ENCODE measurements at regions not wholly inside any gene's neighbourhood (a gene's known extent, or its start where the extent isn't known, plus 50 kb on each side); places are given as distances from the start of the nearest gene placed in this dataset.

- H2AFZ ChIP-seq (ENCODE audit: low read depth, low read length), result no peak overlapping the region
- H2AK5ac ChIP-seq (ENCODE audit: low read length, severe bottlenecking), result no peak overlapping the region
- 66% methylated on average over 11 of the region's 11 CpGs for WGBS
- H3K9me3 ChIP-seq (ENCODE audit: control insufficient read depth, low read length), result no peaks in the 10 kb centered on the region
- H4K91ac ChIP-seq (ENCODE audit: low read length), result no peak overlapping the region
- H3K9ac ChIP-seq (ENCODE audit: low read length), result no peak overlapping the region
- DNase-seq, result no peak
- no peaks in the 10 kb centered on the region for H3K79me1 ChIP-seq (replicated peaks; ENCODE audit: low read length, poor library complexity, severe bottlenecking)
- no peak overlapping the region for H3K4me2 ChIP-seq (ENCODE audit: low read length, poor library complexity, severe bottlenecking)
- H2BK5ac ChIP-seq (ENCODE audit: low read depth, low read length, poor library complexity, severe bottlenecking), result no peak overlapping the region
- H3K4me3 ChIP-seq (ENCODE audit: insufficient read depth in 1 of 2, low read depth in 1 of 2, low read length in 2 of 2), result no peak overlapping the region
- no peak overlapping the region for H4K8ac ChIP-seq (ENCODE audit: low read length)
- no peak overlapping the region for H3K18ac ChIP-seq (ENCODE audit: low read depth in 1 of 2, low read length in 2 of 2)
- no peaks in the 10 kb centered on the region for H3K4me1 ChIP-seq (ENCODE audit: control insufficient read depth, insufficient read depth, low read depth, low read length)
- H2BK12ac ChIP-seq (ENCODE audit: low read length in 2 of 2), result no peak overlapping the region
- no peak overlapping the region for H2BK15ac ChIP-seq (ENCODE audit: low read depth, poor library complexity, severe bottlenecking)
- peaks cover 0 to 38% of the 10 kb centered on the region in 2 experiments for H3K27me3 ChIP-seq (ENCODE audit: control insufficient read depth in 1 of 2, insufficient read depth in 1 of 2, low read length in 2 of 2)
- no peak overlapping the region for H3K14ac ChIP-seq (ENCODE audit: low read length in 2 of 2)
- no peaks in the 10 kb centered on the region for H3K36me3 ChIP-seq (ENCODE audit: control insufficient read depth in 1 of 2, insufficient read depth in 2 of 2, low read depth in 1 of 2, low read length in 2 of 2)
- no peak overlapping the region for H2BK120ac ChIP-seq (ENCODE audit: low read depth, low read length)
- H3K4ac ChIP-seq (ENCODE audit: low read depth in 1 of 2, low read length in 2 of 2), result no peak overlapping the region
- H3K23ac ChIP-seq (ENCODE audit: low read length in 2 of 2), result no peak overlapping the region
- no peak overlapping the region for H3K27ac ChIP-seq (ENCODE audit: low read length, poor library complexity, severe bottlenecking)
These were observed 56.0 kb upstream of the CTXND1 start for GRCh38 chr15:80308002-80308401.

- Histone ChIP-seq H4K8ac (ENCODE audit: low read length) (no peak overlapping the region), H3K27ac (ENCODE audit: low read length, poor library complexity, severe bottlenecking) (no peak overlapping the region), H2BK12ac (ENCODE audit: low read length in 2 of 2) (no peak overlapping the region), H3K4me2 (ENCODE audit: low read length, poor library complexity, severe bottlenecking) (no peak overlapping the region), H3K4me3 (ENCODE audit: insufficient read depth in 1 of 2, low read depth in 1 of 2, low read length in 2 of 2) (no peak overlapping the region), H2BK5ac (ENCODE audit: low read depth, low read length, poor library complexity, severe bottlenecking) (no peak overlapping the region), H3K18ac (ENCODE audit: low read depth in 1 of 2, low read length in 2 of 2) (no peak overlapping the region), H3K9ac (ENCODE audit: low read length) (no peak overlapping the region), H3K27me3 (ENCODE audit: control insufficient read depth in 1 of 2, insufficient read depth in 1 of 2, low read length in 2 of 2) (peaks cover 0 to 44% of the 10 kb centered on the region in 2 experiments), H2BK15ac (ENCODE audit: low read depth, poor library complexity, severe bottlenecking) (no peak overlapping the region), H3K14ac (ENCODE audit: low read length in 2 of 2) (no peak overlapping the region), H3K4me1 (ENCODE audit: control insufficient read depth, insufficient read depth, low read depth, low read length) (no peaks in the 10 kb centered on the region), H2BK120ac (ENCODE audit: low read depth, low read length) (no peak overlapping the region), H2AK5ac (ENCODE audit: low read length, severe bottlenecking) (no peak overlapping the region), H4K91ac (ENCODE audit: low read length) (no peak overlapping the region), H3K4ac (ENCODE audit: low read depth in 1 of 2, low read length in 2 of 2) (no peak overlapping the region), H3K36me3 (ENCODE audit: control insufficient read depth in 1 of 2, insufficient read depth in 2 of 2, low read depth in 1 of 2, low read length in 2 of 2) (no peaks in the 10 kb centered on the region), H3K23ac (ENCODE audit: low read length in 2 of 2) (no peak overlapping the region), H3K9me3 (ENCODE audit: control insufficient read depth, low read length) (no peaks in the 10 kb centered on the region), H3K79me1 (replicated peaks; ENCODE audit: low read length, poor library complexity, severe bottlenecking) (no peaks in the 10 kb centered on the region), H2AFZ (ENCODE audit: low read depth, low read length) (no peak overlapping the region)
- 0% methylated on average over 1 of the region's 6 CpGs for WGBS
- DNase-seq, result peak; percentile 17
These were observed 57.9 kb upstream of the CTXND1 start for GRCh38 chr15:80309769-80310384.

- Histone ChIP-seq H2BK120ac (ENCODE audit: low read depth, low read length) (no peak overlapping the region), H3K36me3 (ENCODE audit: control insufficient read depth in 1 of 2, insufficient read depth in 2 of 2, low read depth in 1 of 2, low read length in 2 of 2) (no peaks in the 10 kb centered on the region), H2BK5ac (ENCODE audit: low read depth, low read length, poor library complexity, severe bottlenecking) (no peak overlapping the region), H3K23ac (ENCODE audit: low read length in 2 of 2) (no peak overlapping the region), H3K4ac (ENCODE audit: low read depth in 1 of 2, low read length in 2 of 2) (no peak overlapping the region), H2BK12ac (ENCODE audit: low read length in 2 of 2) (no peak overlapping the region), H3K9me3 (ENCODE audit: control insufficient read depth, low read length) (no peaks in the 10 kb centered on the region), H2AFZ (ENCODE audit: low read depth, low read length) (no peak overlapping the region), H4K91ac (ENCODE audit: low read length) (no peak overlapping the region), H3K14ac (ENCODE audit: low read length in 2 of 2) (no peak overlapping the region), H3K18ac (ENCODE audit: low read depth in 1 of 2, low read length in 2 of 2) (no peak overlapping the region), H3K9ac (ENCODE audit: low read length) (no peak overlapping the region), H3K27me3 (ENCODE audit: control insufficient read depth in 1 of 2, insufficient read depth in 1 of 2, low read length in 2 of 2) (peaks cover 0 to 47% of the 10 kb centered on the region in 2 experiments), H3K4me1 (ENCODE audit: control insufficient read depth, insufficient read depth, low read depth, low read length) (no peaks in the 10 kb centered on the region), H3K27ac (ENCODE audit: low read length, poor library complexity, severe bottlenecking) (no peak overlapping the region), H3K4me3 (ENCODE audit: insufficient read depth in 1 of 2, low read depth in 1 of 2, low read length in 2 of 2) (no peak overlapping the region), H3K4me2 (ENCODE audit: low read length, poor library complexity, severe bottlenecking) (no peak overlapping the region), H4K8ac (ENCODE audit: low read length) (no peak overlapping the region), H2AK5ac (ENCODE audit: low read length, severe bottlenecking) (no peak overlapping the region), H2BK15ac (ENCODE audit: low read depth, poor library complexity, severe bottlenecking) (no peak overlapping the region), H3K79me1 (replicated peaks; ENCODE audit: low read length, poor library complexity, severe bottlenecking) (no peaks in the 10 kb centered on the region)
- 70% methylated on average over 3 of the region's 7 CpGs for WGBS
- DNase-seq, result no peak
These were observed 58.8 kb upstream of the CTXND1 start for GRCh38 chr15:80310776-80311175.

- H2BK12ac ChIP-seq (ENCODE audit: low read length in 2 of 2), result no peak overlapping the region
- no peak overlapping the region for H4K8ac ChIP-seq (ENCODE audit: low read length)
- no peak overlapping the region for H3K4me3 ChIP-seq (ENCODE audit: insufficient read depth in 1 of 2, low read depth in 1 of 2, low read length in 2 of 2)
- H4K91ac ChIP-seq (ENCODE audit: low read length), result no peak overlapping the region
- no peak overlapping the region for H3K4ac ChIP-seq (ENCODE audit: low read depth in 1 of 2, low read length in 2 of 2)
- H3K23ac ChIP-seq (ENCODE audit: low read length in 2 of 2), result no peak overlapping the region
- H2BK5ac ChIP-seq (ENCODE audit: low read depth, low read length, poor library complexity, severe bottlenecking), result no peak overlapping the region
- no peak overlapping the region for H3K4me2 ChIP-seq (ENCODE audit: low read length, poor library complexity, severe bottlenecking)
- H3K4me1 ChIP-seq (ENCODE audit: control insufficient read depth, insufficient read depth, low read depth, low read length), result no peaks in the 10 kb centered on the region
- no peaks in the 10 kb centered on the region for H3K79me1 ChIP-seq (replicated peaks; ENCODE audit: low read length, poor library complexity, severe bottlenecking)
- no peak overlapping the region for H3K27ac ChIP-seq (ENCODE audit: low read length, poor library complexity, severe bottlenecking)
- 79% methylated on average over 8 of the region's 11 CpGs for whole genome bisulfite sequencing
- H3K36me3 ChIP-seq (ENCODE audit: control insufficient read depth in 1 of 2, insufficient read depth in 2 of 2, low read depth in 1 of 2, low read length in 2 of 2), result no peaks in the 10 kb centered on the region
- no peak overlapping the region for H3K14ac ChIP-seq (ENCODE audit: low read length in 2 of 2)
- H3K18ac ChIP-seq (ENCODE audit: low read depth in 1 of 2, low read length in 2 of 2), result no peak overlapping the region
- H3K27me3 ChIP-seq (ENCODE audit: control insufficient read depth in 1 of 2, insufficient read depth in 1 of 2, low read length in 2 of 2), result peaks cover 9 to 27% of the 10 kb centered on the region in 2 experiments
- H2BK120ac ChIP-seq (ENCODE audit: low read depth, low read length), result no peak overlapping the region
- H3K9ac ChIP-seq (ENCODE audit: low read length), result no peak overlapping the region
- no peaks in the 10 kb centered on the region for H3K9me3 ChIP-seq (ENCODE audit: control insufficient read depth, low read length)
- H2AFZ ChIP-seq (ENCODE audit: low read depth, low read length), result no peak overlapping the region
- DNase-seq, result no peak
- no peak overlapping the region for H2AK5ac ChIP-seq (ENCODE audit: low read length, severe bottlenecking)
- H2BK15ac ChIP-seq (ENCODE audit: low read depth, poor library complexity, severe bottlenecking), result no peak overlapping the region
These were observed 63.4 kb upstream of the CTXND1 start for GRCh38 chr15:80315289-80315987.

All from mesenchymal stem cell (in vitro differentiated cells and primary cell).